GM12864 (cell line): ENCODE measurements at regions not wholly inside any gene's neighbourhood (a gene's known extent, or its start where the extent isn't known, plus 50 kb on each side); places are given as distances from the start of the nearest gene placed in this dataset.

ENCODE experiments used
- DNase-seq: peaks from one replicate; pipeline ENCODE4 v3.0.0-alpha.2; 2011; ENCODE audit warnings: low read depth
- H3K4me3 ChIP-seq: 2 replicates; pipeline ENCODE4 v1.5.1; 2011; ENCODE audit warnings: mild to moderate bottlenecking, low read depth, low read length, control low read depth
- CTCF ChIP-seq: IDR thresholded peaks from 2 replicates; pipeline ENCODE4 v1.5.1; 2011; ENCODE audit warnings: low read depth, mild to moderate bottlenecking, moderate library complexity, low read length, control low read depth, inconsistent platforms; ENCODE audit errors: missing control alignments

DNA sequence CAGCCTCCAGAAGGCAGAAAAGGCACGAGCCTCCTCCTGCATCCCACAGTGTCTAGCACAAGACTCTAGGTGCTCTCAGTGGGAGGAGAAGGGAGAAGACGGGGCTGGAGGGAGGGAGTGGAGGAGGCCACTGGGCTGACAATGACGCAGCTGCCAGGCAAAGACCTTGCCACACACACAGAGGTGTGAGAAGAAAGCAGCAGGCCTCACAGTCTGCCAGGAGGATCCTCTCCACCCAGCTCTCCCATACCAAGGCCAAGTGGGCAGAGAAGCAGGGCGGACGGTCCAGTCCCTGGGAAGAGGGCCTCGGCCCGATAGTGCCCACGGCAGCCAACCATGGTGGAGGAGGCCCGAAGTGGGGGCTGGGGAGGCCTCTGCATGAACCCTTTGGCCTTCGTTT is 78.9 kb downstream of the NCOR2 start:
- H3K4me3 ChIP-seq = no peak overlapping the region
- DNase-seq = no peak
- no peak for TF ChIP-seq CTCF

GRCh38 chr12:124487834-124488165 is 79.6 kb downstream of the NCOR2 start:
- H3K4me3 ChIP-seq = no peak overlapping the region
- no peak for TF ChIP-seq CTCF
- DNase-seq = no peak

GRCh38 chr12:124487066-124487833 is 80.2 kb downstream of the NCOR2 start:
- H3K4me3 ChIP-seq = no peak overlapping the region
- no peak for TF ChIP-seq CTCF
- DNase-seq = no peak

DNA sequence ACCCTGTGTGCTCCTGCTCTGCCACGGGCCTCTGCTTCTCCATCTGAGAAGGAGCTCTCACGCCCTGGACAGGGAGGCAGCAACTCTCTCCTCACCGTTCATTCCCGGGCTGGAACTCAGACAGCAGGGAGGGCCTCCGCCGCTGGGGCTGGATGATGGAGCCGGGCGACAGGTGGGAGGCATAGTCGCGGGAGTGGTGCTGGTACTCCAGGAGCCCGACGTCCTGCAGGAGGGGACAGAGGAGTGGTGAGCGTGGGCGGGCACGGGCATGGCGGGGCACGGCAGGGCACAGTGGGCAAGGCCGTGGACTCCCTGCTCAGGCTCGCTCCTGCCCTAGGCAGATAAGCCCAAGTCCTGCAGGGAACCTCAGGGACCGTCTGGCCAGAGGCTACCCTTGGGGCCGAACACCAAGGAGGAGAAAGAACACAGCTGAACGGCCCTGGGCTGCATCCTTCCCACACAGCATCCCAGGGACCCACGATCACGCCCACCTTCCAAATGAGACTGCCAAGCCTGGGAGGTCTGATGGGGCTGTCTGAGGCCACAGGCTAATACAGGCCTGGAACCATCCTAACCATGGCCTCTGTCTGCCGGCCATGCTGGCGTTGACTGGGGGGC is 81.0 kb downstream of the NCOR2 start:
- no peak for TF ChIP-seq CTCF
- no peak overlapping the region for H3K4me3 ChIP-seq
- no peak for DNase-seq

DNA sequence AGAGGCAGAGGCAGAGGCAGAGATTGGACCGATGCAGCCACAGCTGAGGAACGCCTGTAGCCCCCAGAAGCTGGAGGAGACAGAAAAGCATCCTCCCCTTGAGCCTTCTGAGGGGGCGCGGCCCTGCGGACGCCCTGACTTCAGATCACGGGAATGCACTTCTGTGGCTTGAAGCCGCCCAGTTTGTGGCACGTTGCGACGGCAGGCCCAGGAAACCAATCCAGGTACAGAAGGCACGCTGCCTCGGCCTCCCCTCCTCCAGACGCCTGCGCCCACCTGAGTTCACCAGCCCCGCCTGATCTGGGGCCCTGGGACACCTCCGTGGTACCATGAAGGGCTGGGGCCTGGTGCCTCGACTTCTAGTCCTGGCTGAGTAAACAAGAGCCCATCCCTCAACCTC is 82.0 kb downstream of the NCOR2 start:
- TF ChIP-seq CTCF = no peak
- no peak for DNase-seq
- H3K4me3 ChIP-seq = no peak overlapping the region

GRCh38 chr12:124484526-124484953 is 82.9 kb downstream of the NCOR2 start:
- DNase-seq = peak; percentile 59
- no peak overlapping the region for H3K4me3 ChIP-seq
- no peak for TF ChIP-seq CTCF

- H3K4me3 ChIP-seq = no peak overlapping the region
- no peak for DNase-seq
- TF ChIP-seq CTCF = no peak
Measured at GRCh38 chr12:124484067-124484466, 83.3 kb downstream of the NCOR2 start.
